ENCODE measurements at regions not wholly inside any gene's neighbourhood (a gene's known extent, or its start where the extent isn't known, plus 50 kb on each side); places are given as distances from the start of the nearest gene placed in this dataset.

GRCh38 chr18:34604591-34604990 lies 105.5 kb upstream of the DTNA start:
- no peak overlapping the region for H3K4me2 ChIP-seq (ENCODE audit: low read length)
- H4K20me1 ChIP-seq (ENCODE audit: insufficient read depth, low read length) = no peaks in the 10 kb centered on the region
- no peak overlapping the region for H3K9ac ChIP-seq (ENCODE audit: low read length)
- H3K4me1 ChIP-seq (ENCODE audit: insufficient read depth, low read length, severe bottlenecking) = no peaks in the 10 kb centered on the region
- H3K9me3 ChIP-seq (ENCODE audit: low read length) = no peaks in the 10 kb centered on the region
- no peak overlapping the region for H2AFZ ChIP-seq (ENCODE audit: low read length)
- TF ChIP-seq CTCF (IDR thresholded peaks at IDR 0.05; ENCODE audit: low read length) (no peak), EZH2 (IDR thresholded peaks at IDR 0.05; ENCODE audit: borderline replicate concordance, low read length) (no peak)
- H3K79me2 ChIP-seq (ENCODE audit: insufficient read depth, low read length) = no peaks in the 10 kb centered on the region
- no peak overlapping the region for H3K27ac ChIP-seq (ENCODE audit: low read depth, low read length, poor library complexity, severe bottlenecking)
- H3K36me3 ChIP-seq (ENCODE audit: insufficient read depth, low read length) = no peaks in the 10 kb centered on the region
- H3K9me2 ChIP-seq (ENCODE audit: low read depth, low read length) = no peaks in the 10 kb centered on the region
- H3K4me3 ChIP-seq (ENCODE audit: low read depth, low read length, poor library complexity, severe bottlenecking) = no peak overlapping the region
- H3F3A ChIP-seq (ENCODE audit: insufficient read depth, low read length) = no peaks in the 10 kb centered on the region
- no peaks in the 10 kb centered on the region for H3K27me3 ChIP-seq (ENCODE audit: insufficient read depth, low read length)

- Histone ChIP-seq H3K27ac (ENCODE audit: low read depth, low read length, poor library complexity, severe bottlenecking) (no peak overlapping the region), H3K4me1 (ENCODE audit: insufficient read depth, low read length, severe bottlenecking) (no peaks in the 10 kb centered on the region), H3K27me3 (ENCODE audit: insufficient read depth, low read length) (no peaks in the 10 kb centered on the region), H3F3A (ENCODE audit: insufficient read depth, low read length) (no peaks in the 10 kb centered on the region), H3K4me3 (ENCODE audit: low read depth, low read length, poor library complexity, severe bottlenecking) (no peak overlapping the region), H3K9ac (ENCODE audit: low read length) (no peak overlapping the region), H3K79me2 (ENCODE audit: insufficient read depth, low read length) (no peaks in the 10 kb centered on the region), H3K9me2 (ENCODE audit: low read depth, low read length) (no peaks in the 10 kb centered on the region), H4K20me1 (ENCODE audit: insufficient read depth, low read length) (no peaks in the 10 kb centered on the region), H2AFZ (ENCODE audit: low read length) (no peak overlapping the region), H3K4me2 (ENCODE audit: low read length) (no peak overlapping the region), H3K36me3 (ENCODE audit: insufficient read depth, low read length) (no peaks in the 10 kb centered on the region), H3K9me3 (ENCODE audit: low read length) (no peaks in the 10 kb centered on the region)
- TF ChIP-seq EZH2 (IDR thresholded peaks at IDR 0.05; ENCODE audit: borderline replicate concordance, low read length) = no peak
- no peak for TF ChIP-seq CTCF (IDR thresholded peaks at IDR 0.05; ENCODE audit: low read length)
Observed at GRCh38 chr18:34606851-34607250, 103.2 kb upstream of the DTNA start.

- Histone ChIP-seq H3K27ac (ENCODE audit: low read depth, low read length, poor library complexity, severe bottlenecking) (no peak overlapping the region), H3K36me3 (ENCODE audit: insufficient read depth, low read length) (no peaks in the 10 kb centered on the region), H3K4me3 (ENCODE audit: low read depth, low read length, poor library complexity, severe bottlenecking) (no peak overlapping the region), H3F3A (ENCODE audit: insufficient read depth, low read length) (no peaks in the 10 kb centered on the region), H3K27me3 (ENCODE audit: insufficient read depth, low read length) (no peaks in the 10 kb centered on the region), H3K4me1 (ENCODE audit: insufficient read depth, low read length, severe bottlenecking) (no peaks in the 10 kb centered on the region), H3K4me2 (ENCODE audit: low read length) (no peak overlapping the region), H3K9ac (ENCODE audit: low read length) (no peak overlapping the region), H3K9me2 (ENCODE audit: low read depth, low read length) (no peaks in the 10 kb centered on the region), H3K79me2 (ENCODE audit: insufficient read depth, low read length) (no peaks in the 10 kb centered on the region), H2AFZ (ENCODE audit: low read length) (no peak overlapping the region), H4K20me1 (ENCODE audit: insufficient read depth, low read length) (no peaks in the 10 kb centered on the region), H3K9me3 (ENCODE audit: low read length) (no peaks in the 10 kb centered on the region)
- TF ChIP-seq CTCF (IDR thresholded peaks at IDR 0.05; ENCODE audit: low read length) = no peak
- no peak for TF ChIP-seq EZH2 (IDR thresholded peaks at IDR 0.05; ENCODE audit: borderline replicate concordance, low read length)
Observed at GRCh38 chr18:34608064-34608463, 102.0 kb upstream of the DTNA start.
